CD14-positive monocyte (primary cell): ENCODE measurements at regions not wholly inside any gene's neighbourhood (a gene's known extent, or its start where the extent isn't known, plus 50 kb on each side); places are given as distances from the start of the nearest gene placed in this dataset.

Experiments used
- DNase-seq, 3 donors: peaks; one replicate each; pipeline ENCODE4 v3.0.0-alpha.2; 2011 to 2022
- H2AFZ ChIP-seq: 2 replicates; pipeline ENCODE4 v1.6.0; 2012; ENCODE audit warnings: mild to moderate bottlenecking, low read depth, low read length, inconsistent platforms; ENCODE audit not compliant: insufficient read depth, poor library complexity, severe bottlenecking
- H3K27ac ChIP-seq, 2 donors: 1 replicate in 1 of 2; 2 replicates in 1 of 2; pipeline ENCODE4 v1.5.1; 2012 to 2013; ENCODE audit warnings: low read length in 2 of 2, control low read depth in 1 of 2, inconsistent platforms in 1 of 2, low read depth in 1 of 2, mild to moderate bottlenecking in 1 of 2
- H3K27me3 ChIP-seq, 2 donors: one replicate each; pipeline versions ENCODE4 v1.6.0 to v1.6.1; 2011 to 2013; ENCODE audit warnings: low read length in 2 of 2; ENCODE audit not compliant: control insufficient read depth in 2 of 2, insufficient read depth in 2 of 2
- H3K36me3 ChIP-seq, 2 donors: replicated peaks in 1 of 2; 1 replicate in 1 of 2; 2 replicates in 1 of 2; pipeline versions ENCODE4 v1.5.1 to v1.6.1; 2012 to 2013; ENCODE audit warnings: low read length in 2 of 2, control low read depth in 1 of 2, inconsistent platforms in 1 of 2, mild to moderate bottlenecking in 1 of 2; ENCODE audit not compliant: insufficient read depth in 2 of 2, control insufficient read depth in 1 of 2
- H3K4me1 ChIP-seq, 2 donors: 1 replicate in 1 of 2; 2 replicates in 1 of 2; pipeline versions ENCODE4 v1.5.1 to v1.6.1; 2012 to 2013; ENCODE audit warnings: low read length in 2 of 2, control low read depth in 1 of 2, inconsistent platforms in 1 of 2, mild to moderate bottlenecking in 1 of 2, moderate library complexity in 1 of 2; ENCODE audit not compliant: insufficient read depth in 2 of 2, control insufficient read depth in 1 of 2
- H3K4me2 ChIP-seq: replicated peaks from 2 replicates; pipeline ENCODE3; 2012; ENCODE audit warnings: low read length, moderate library complexity, mild to moderate bottlenecking; ENCODE audit not compliant: poor library complexity, severe bottlenecking; ENCODE audit errors: extremely low read depth
- H3K4me3 ChIP-seq, 3 experiments: fragments of 200-600 bp in 1 of 3; sonication (generic) in 1 of 3; replicated peaks in 1 of 3; 1 replicate in 2 of 3; 2 replicates in 1 of 3; pipeline ENCODE4 v1.5.1; 2011 to 2013; ENCODE audit warnings: low read length in 3 of 3, mild to moderate bottlenecking in 3 of 3, control low read depth in 2 of 3, low read depth in 2 of 3, inconsistent platforms in 1 of 3, moderate library complexity in 1 of 3
- H3K79me2 ChIP-seq: 2 replicates; pipeline ENCODE4 v1.6.0; 2012; ENCODE audit warnings: mild to moderate bottlenecking, control low read depth, inconsistent platforms, low read length, moderate library complexity; ENCODE audit not compliant: insufficient read depth
- H3K9ac ChIP-seq: 2 replicates; pipeline ENCODE4 v1.6.0; 2017; ENCODE audit warnings: low read length, mild to moderate bottlenecking; ENCODE audit not compliant: insufficient read depth, poor library complexity, severe bottlenecking
- H3K9me3 ChIP-seq, 2 donors: replicated peaks in 1 of 2; 1 replicate in 1 of 2; 2 replicates in 1 of 2; pipeline versions ENCODE4 v1.5.1 to v1.6.1; 2012 to 2013; ENCODE audit warnings: low read length in 2 of 2, control low read depth in 1 of 2; ENCODE audit not compliant: control insufficient read depth in 1 of 2, insufficient read depth in 1 of 2
- H4K20me1 ChIP-seq: 2 replicates; pipeline ENCODE4 v1.6.0; 2012; ENCODE audit warnings: mild to moderate bottlenecking, low read length, control low read depth, moderate library complexity; ENCODE audit not compliant: insufficient read depth
- H3K27ac Mint-ChIP-seq, 7 donors: one replicate each; pipeline ENCODE4 v1.8.0; 2020; ENCODE audit warnings: mild to moderate bottlenecking in 7 of 7, mixed read lengths in 7 of 7, moderate library complexity in 6 of 7, inconsistent platforms in 2 of 7
- H3K27me3 Mint-ChIP-seq, 3 donors: one replicate each; pipeline ENCODE4 v1.8.0; 2021 to 2022; ENCODE audit warnings: low read depth in 3 of 3, mild to moderate bottlenecking in 3 of 3, mixed read lengths in 3 of 3, moderate library complexity in 3 of 3, inconsistent platforms in 1 of 3
- H3K36me3 Mint-ChIP-seq, 2 donors: one replicate each; pipeline ENCODE4 v1.8.0; 2020; ENCODE audit warnings: mixed read lengths in 2 of 2, inconsistent platforms in 1 of 2, mild to moderate bottlenecking in 1 of 2
- H3K4me1 Mint-ChIP-seq: one replicate; pipeline ENCODE4 v1.8.0; 2020; ENCODE audit warnings: mild to moderate bottlenecking, mixed read lengths
- H3K4me3 Mint-ChIP-seq, 2 donors: one replicate each; pipeline ENCODE4 v1.8.0; 2020; ENCODE audit warnings: mild to moderate bottlenecking in 2 of 2, mixed read lengths in 2 of 2, moderate library complexity in 1 of 2
- H3K9me3 Mint-ChIP-seq, 7 donors: one replicate each; pipeline ENCODE4 v1.8.0; 2020 to 2022; ENCODE audit warnings: mixed read lengths in 7 of 7, mild to moderate bottlenecking in 6 of 7, moderate library complexity in 6 of 7, inconsistent platforms in 2 of 7
- CTCF ChIP-seq: fragments of 200-600 bp; IDR thresholded peaks from one replicate; pipeline ENCODE4 v1.8.0; 2022; ENCODE audit warnings: antibody characterized with exemption, mild to moderate bottlenecking
- WGBS: methylation state at CpG from one replicate; pipeline ENCODE4 v1.1.5; 2013; ENCODE audit warnings: missing lambda C conversion rate; ENCODE audit not compliant: insufficient coverage; 5-methylcytosine and 5-hydroxymethylcytosine counted together
- intact Hi-C, 2 donors: fragments of 100-400 bp; cut with micrococcal nuclease; formaldehyde crosslinking; loops; one replicate each; pipeline versions ENCODE4 v1.15.0 to v1.15.1; 2023

- no peaks in the 10 kb centered on the region for H3K4me1 Mint-ChIP-seq
- H3K4me3 ChIP-seq: no peak overlapping the region
- H3K9me3 Mint-ChIP-seq: peaks cover 0 to 8% (median 5%) of the 10 kb centered on the region in 7 donors
- no peaks in the 10 kb centered on the region for H3K79me2 ChIP-seq
- no peaks in the 10 kb centered on the region for H3K36me3 Mint-ChIP-seq
- H4K20me1 ChIP-seq: no peaks in the 10 kb centered on the region
- H3K4me1 ChIP-seq: no peaks in the 10 kb centered on the region
- no peaks in the 10 kb centered on the region for H3K36me3 ChIP-seq
- H3K27me3 Mint-ChIP-seq: peaks cover 0 to 3% (median 0%) of the 10 kb centered on the region in 3 donors
- H2AFZ ChIP-seq: no peak overlapping the region
- no peak overlapping the region for H3K4me2 ChIP-seq
- peaks cover 0 to 5% of the 10 kb centered on the region in 2 donors for H3K9me3 ChIP-seq
- H3K27ac ChIP-seq: no peak overlapping the region
- no peak overlapping the region for H3K9ac ChIP-seq
- WGBS: 83% methylated on average over 1 of the region's 1 CpG
- intact Hi-C loops: no loop called here
- H3K27ac Mint-ChIP-seq: no peak overlapping the region
- TF ChIP-seq CTCF: no peak
- H3K27me3 ChIP-seq: no peaks in the 10 kb centered on the region
- H3K4me3 Mint-ChIP-seq: no peak overlapping the region
- DNase-seq: no peak
Observed at GRCh38 chr3:34863485-34863884, 775.8 kb upstream of the ARPP21 start.

GRCh38 chr3:34864011-34864410 lies 775.3 kb upstream of the ARPP21 start:
- Histone ChIP-seq H3K9me3 (peaks cover 0 to 5% of the 10 kb centered on the region in 2 donors), H3K79me2 (no peaks in the 10 kb centered on the region), H4K20me1 (no peaks in the 10 kb centered on the region), H3K36me3 (no peaks in the 10 kb centered on the region), H3K27me3 (no peaks in the 10 kb centered on the region), H3K4me3 (no peak overlapping the region), H3K4me1 (no peaks in the 10 kb centered on the region), H3K4me2 (no peak overlapping the region), H3K27ac (no peak overlapping the region), H3K9ac (no peak overlapping the region), H2AFZ (no peak overlapping the region)
- no peak overlapping the region for H3K27ac Mint-ChIP-seq
- no peaks in the 10 kb centered on the region for H3K36me3 Mint-ChIP-seq
- intact Hi-C loops: no loop called here
- H3K27me3 Mint-ChIP-seq: peaks cover 0 to 3% (median 0%) of the 10 kb centered on the region in 3 donors
- H3K4me1 Mint-ChIP-seq: no peaks in the 10 kb centered on the region
- no peak for DNase-seq
- TF ChIP-seq CTCF: no peak
- WGBS: no CpG with 5 or more reads among the region's 3 CpGs
- H3K9me3 Mint-ChIP-seq: peaks cover 0 to 8% (median 5%) of the 10 kb centered on the region in 7 donors
- no peak overlapping the region for H3K4me3 Mint-ChIP-seq
